HG02798 (cell line): ENCODE measurements at regions not wholly inside any gene's neighbourhood (a gene's known extent, or its start where the extent isn't known, plus 50 kb on each side); places are given as distances from the start of the nearest gene placed in this dataset.
"Not testable (repeated sequence)": the region's sequence is repeated elsewhere in the genome, so short reads cannot be mapped to it uniquely, and the experiment has no call there.

ENCODE experiments used
- ATAC-seq: cut with Tn5 transposase; IDR thresholded peaks from one replicate; pipeline ENCODE4 v1.9.1; 2021; ENCODE audit warnings: mild to moderate bottlenecking; ENCODE audit not compliant: unreplicated experiment, poor library complexity

DNA sequence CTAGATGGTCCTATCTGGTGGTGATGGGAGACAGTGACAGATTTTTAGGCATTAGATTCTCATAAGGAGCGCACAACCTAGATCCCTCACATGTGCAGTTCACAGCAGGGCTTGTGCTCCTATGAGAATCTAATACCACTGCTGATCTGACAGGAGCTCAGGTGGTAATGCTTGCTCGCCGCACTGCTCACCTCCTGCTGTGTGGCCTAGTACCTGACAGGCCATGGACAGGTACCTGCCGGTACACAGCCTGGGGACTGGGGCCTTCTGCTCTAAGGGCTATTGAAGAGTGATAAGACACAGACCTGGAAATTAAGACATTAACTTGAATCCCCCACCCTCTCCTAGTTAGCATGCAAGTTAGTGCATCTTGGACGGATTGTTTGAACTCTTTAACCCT is 64.4 kb downstream of the KLRB1 start:
- not testable (repeated sequence) for ATAC-seq

DNA sequence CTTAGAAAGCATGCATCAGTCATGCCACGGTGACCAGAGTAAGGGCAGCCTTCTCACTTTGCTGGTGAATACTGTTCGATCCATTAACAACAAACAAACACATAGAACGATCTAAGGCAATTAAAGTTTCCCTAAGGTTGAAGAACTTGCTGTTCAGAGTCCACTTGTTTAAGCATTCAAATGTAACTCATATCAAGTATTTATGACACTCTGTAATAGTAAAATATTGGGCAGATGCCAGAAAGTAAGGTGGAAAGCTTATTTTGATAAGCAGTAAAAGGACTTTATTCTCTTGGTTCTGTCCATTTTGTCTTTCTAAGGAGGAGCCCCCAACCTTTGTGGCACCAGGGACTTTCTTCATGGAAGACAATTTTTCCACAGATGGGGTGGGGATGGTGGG is 64.9 kb downstream of the KLRB1 start:
- not testable (repeated sequence) for ATAC-seq

DNA sequence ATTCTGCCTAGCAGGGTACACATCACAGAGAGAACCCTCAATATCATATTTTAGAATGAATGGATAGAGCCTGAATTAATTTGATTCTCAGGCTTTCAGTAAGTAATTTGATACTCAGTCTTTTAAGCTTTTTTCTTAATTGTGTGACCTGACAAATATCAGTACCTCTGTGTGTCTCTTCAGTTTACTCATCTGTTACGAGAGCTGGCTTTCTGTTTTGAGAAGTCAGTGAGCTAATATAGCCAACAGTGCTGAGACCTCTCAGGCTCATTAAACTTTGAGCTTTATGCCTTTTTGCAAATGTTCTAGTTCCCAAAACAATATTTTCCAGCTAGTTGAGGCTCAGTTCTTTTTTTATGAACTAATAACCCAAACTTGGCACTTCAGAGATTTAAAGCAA is 91.8 kb downstream of the KLRB1 start:
- ATAC-seq = not testable (repeated sequence)

DNA sequence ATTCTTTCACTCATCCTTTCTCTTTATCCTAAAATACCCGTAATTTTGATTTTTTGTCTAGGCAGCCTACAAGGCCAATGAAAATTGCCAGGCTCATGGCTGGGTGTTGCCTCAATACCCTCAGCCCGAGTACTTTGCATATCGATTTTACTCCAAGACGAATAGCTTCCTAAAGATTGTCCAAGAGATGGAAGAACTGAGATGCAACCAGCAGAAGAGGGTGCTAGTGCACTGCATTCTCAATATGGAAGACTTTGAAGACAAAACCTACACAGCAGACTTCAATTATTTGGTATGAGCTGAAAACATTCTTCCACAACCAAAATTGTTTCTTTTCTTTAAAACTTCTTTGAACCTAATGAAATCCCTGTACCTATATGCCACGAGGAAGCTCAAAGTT is 95.0 kb downstream of the KLRB1 start:
- ATAC-seq = not testable (repeated sequence)

DNA sequence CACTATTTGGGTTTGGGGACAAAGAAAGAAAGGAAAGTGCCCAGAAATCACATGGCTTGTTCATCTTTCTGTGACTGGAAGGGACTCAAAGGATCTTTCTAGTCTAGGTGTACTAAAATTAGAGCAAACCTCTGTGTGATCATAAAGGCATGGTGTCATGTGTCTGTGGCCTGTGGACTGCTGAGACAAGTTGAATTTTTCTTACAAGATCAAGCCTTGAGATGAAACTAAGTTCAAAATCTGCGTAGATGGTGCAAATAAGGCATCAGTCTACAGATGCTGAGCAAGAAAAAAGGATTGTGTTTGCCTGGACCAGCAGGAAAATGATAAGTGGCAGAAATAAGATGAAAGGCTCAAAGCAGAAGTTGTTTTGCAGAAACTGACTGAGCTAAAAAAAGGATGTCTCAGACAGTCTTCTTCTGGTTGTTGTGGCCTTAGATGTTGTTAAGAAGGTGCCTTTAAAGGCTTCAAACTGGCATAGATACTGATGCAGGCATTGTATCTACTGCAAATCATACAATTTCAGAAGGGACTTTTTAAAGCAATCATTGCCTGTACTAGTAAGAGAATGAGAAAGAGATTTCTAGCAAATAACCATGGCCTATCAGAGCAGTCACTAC is 97.2 kb downstream of the KLRB1 start:
- ATAC-seq = not testable (repeated sequence)

DNA sequence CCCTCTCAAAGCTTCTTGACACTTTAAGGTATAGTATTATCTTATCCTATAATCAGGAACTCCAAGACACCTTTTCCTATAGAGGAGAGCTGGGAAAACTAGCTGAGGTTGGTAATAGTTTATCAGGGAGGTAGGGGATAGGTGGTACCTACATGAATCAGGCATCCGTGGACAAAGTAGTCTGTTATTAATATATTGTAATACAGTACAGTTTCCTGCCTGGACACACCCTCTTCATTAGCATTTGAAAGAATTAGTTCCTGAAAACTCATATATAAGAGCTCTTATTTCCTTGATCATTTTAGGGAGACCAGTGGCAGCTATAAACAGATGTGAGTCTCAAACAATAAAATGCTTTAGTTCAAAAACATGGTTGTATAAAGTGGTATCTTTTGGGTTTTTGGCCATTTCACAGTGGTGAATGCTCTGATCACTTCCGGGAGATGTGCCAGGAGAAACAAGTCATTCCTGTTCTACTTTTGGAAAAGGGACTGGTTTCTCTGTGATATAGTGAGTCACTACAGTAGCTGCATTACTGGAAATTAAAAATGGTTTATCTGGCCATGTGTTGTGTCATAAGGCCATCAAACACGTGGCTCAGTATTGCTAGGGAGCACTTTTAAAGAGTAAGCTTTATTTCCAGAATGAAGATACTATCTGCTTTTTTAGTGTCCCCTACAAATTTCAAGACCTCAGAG is 98.1 kb downstream of the KLRB1 start:
- no peak for ATAC-seq

DNA sequence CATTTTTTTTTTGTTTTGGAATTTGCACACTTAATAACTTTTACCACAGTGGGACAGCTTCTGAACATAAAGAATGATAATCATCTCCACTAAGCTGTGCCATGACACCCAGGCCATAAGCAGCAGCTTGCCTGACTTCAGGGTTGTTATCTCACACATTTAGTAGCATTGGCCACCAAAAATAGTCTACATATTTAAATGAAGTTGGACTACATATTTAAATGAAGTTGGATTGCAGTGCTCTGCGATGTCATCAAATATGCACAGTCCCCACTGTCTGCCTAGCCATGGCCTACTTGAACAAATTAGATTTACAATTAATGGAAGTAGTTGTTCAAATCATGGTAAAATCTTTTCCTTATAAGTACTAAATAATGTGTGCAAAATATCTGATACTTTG is 101.0 kb downstream of the KLRB1 start:
- no peak for ATAC-seq

DNA sequence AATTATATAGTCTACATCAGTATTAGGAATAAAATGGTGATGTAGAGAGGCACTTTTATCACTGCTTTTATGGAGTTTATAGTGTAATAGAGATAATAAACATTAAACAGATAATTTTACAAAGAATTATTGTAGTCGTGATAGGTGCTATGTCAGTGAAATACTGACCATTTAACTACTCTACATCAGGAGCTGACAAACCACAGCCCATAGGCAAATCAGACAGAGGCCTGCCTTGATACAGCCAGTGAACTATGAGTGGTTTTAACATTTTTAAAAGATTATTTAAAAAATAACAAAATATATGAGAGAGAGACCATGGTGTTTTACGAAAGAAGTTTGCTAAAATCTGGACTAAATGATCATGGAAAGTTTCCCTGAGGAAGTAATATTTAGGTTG is 104.3 kb downstream of the KLRB1 start:
- peak; percentile 60 for ATAC-seq

DNA sequence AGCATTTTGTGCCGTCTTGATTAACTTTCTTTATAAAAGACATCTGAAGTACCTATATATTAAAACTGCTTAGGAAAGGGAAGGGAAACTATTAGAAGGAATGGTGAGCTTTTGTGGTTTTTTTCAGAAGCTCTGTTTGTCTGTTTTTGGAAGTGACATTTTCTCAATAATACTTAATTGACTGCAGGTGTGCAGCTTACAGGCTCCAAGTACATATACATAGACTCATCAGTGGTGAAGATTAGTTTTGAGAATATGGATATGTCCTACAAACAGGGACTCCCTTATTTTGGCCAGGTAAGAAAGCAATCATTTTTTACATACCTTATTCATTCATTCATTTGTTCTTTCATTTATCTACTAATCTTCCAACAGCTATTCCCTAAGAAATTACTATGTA is 104.9 kb downstream of the KLRB1 start:
- not testable (repeated sequence) for ATAC-seq

DNA sequence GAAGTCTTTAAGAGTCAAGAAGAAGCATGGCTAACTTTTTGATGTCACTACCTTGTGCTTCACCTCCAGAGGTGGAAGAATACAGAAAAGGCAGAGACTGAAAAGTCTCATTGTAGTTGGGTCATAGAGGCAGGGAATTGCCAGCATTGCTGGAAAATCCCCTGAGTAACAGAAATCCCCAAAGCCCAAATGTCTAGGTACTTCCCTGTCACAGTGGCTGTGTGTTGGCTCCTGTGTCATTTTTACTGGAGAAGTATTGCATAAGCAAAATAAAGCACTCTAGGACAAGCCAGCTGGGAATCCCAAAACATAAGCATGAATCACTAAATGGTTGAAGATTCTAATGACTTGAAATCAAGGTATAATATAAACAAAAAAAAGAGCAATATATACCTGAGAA is 114.4 kb downstream of the KLRB1 start:
- not testable (repeated sequence) for ATAC-seq

DNA sequence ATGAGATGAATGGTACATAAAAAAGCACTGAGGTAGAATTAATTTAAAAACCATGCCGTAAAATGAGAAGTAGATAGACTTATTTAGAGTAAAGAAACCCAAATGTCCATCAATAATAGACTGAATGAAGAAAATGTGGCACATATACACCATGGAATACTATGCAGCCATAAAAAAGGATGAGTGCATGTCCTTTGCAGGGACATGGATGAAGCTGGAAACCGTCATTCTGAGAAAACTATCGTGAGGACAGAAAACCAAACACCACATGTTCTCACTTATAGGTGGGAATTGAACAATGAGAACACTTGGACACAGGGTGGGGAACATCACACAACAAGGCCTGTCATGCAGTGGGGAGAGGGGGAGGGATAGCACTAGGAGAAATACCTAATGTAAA is 126.4 kb downstream of the KLRB1 start:
- not testable (repeated sequence) for ATAC-seq

DNA sequence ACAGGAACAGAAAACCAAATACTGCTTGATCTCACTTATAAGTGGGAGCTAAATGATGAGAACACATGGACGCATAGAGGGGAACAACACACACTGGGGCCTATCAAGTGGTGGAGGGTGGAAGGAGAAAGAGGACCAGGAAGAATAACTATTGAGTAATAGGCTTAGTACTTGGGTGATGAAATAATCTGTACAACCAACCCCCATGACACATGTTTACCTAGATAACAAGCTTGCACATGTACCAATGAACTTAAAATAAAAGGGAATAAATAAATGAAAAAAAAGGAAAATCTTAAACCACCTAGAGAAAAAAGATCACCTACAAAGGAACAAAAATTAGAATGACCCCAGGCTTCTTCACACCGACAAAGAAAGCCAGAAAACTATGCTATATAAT is 133.5 kb downstream of the KLRB1 start:
- not testable (repeated sequence) for ATAC-seq

DNA sequence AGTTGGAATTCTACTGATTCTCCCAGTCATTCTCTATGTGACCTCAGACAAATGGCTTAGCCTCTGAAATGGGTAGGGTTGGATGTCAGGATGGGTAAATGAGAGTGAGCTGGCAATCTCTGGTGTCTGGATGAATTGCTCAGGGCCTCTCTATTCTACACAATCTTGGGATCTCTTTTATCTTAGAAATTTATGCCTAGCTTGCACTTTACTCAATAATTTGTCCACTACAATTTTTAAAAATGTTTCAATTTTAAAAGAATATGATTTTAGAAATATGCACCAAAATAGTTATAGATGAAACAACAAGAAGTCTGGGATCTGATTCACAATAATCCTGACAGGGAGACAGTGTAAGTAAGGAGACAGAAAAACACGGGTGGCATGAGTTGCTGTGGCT is 134.1 kb downstream of the KLRB1 start:
- ATAC-seq = not testable (repeated sequence)

DNA sequence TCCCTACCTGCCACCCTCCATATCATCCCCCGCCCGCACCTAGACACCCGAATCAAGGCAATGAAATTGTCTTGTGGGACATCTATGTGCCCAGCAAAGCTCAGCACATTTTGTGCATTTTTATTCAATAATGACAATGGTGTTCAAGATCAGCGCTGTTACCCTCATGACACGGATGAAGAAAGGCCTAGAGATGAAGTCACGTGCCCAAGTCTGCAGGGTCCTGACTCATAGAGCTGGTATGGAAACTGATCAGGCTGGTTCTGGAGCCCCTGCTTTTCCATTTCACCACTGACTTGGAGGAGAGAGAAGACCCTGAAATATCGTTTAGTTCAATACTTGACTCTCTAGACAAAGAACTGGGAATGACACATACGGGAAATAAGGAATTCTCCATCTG is 136.2 kb downstream of the KLRB1 start:
- ATAC-seq = not testable (repeated sequence)

DNA sequence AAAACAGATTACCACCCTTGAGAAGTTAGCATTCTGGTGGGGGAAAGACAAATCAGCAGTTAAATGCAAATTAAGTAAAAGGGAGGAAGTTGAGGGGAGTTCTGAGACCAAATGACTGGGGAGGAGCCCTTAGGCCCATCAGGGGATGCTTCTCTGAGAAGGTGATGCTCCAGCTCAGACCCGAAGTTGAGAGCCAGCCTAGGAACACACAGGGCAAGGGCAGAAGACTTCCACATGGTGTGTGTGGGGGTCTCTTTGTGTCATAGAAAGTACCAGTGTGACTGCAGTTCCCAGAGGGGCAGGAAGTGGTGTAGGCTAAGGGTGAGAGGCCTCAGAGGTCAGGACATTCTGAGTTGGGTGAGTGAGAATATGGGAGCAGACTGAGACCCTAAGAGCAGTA is 137.3 kb downstream of the KLRB1 start:
- ATAC-seq = not testable (repeated sequence)

DNA sequence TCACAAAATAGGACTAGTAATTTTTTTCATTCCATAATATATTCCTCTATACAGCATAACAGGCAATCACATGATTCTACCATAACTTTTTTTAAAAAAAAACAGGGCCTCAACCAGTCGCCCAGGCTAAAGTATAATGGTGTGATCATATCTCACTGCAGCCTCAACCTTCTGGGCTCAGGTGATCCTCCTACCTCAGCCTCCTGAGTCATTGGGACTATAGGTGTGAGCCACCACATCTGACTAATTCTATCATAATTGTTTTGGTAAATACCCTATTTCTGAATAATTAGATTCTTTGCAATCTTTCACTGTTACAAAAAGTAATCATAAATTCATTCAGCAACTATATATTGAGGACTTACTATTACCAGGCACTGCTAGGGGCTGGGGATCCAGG is 137.8 kb downstream of the KLRB1 start:
- ATAC-seq = not testable (repeated sequence)

DNA sequence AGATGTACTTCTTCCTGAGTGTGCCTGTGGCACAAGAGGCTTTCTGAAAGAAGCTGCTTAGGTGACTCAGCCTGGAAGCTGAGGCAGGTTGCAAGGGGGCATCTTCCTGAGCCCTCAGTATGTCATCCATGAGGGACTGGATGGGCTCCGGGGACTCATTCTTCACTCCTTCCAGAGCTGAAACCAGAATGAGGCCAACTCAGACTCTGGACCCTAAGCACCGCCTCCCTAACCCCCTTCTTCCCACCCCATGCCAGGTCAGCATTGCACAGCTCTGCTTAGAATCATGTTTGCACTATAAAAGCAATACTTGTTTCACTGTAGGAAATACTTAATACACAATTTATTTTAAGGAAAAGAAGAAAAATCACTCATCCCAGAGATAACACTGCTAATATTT is 138.3 kb downstream of the KLRB1 start:
- not testable (repeated sequence) for ATAC-seq

DNA sequence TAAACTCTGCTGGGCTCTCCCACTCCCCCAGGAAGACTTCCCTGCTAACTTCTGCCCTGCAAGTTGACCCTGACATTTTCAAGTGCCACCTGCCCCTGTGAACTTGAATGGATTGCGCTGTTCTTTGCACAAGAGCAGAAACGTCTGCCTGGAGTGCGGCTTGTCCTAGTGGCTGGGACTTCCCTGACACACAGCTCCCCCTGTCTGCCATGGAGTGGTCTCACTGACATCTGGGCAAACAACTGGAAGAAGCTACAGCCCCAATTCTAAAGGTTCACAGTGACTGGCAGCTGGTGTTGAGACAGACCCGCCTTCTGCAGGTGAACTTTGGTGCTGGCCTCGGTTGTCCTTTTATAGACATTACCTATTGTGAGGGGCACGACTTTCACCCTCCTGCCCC is 138.7 kb downstream of the KLRB1 start:
- ATAC-seq = not testable (repeated sequence)

DNA sequence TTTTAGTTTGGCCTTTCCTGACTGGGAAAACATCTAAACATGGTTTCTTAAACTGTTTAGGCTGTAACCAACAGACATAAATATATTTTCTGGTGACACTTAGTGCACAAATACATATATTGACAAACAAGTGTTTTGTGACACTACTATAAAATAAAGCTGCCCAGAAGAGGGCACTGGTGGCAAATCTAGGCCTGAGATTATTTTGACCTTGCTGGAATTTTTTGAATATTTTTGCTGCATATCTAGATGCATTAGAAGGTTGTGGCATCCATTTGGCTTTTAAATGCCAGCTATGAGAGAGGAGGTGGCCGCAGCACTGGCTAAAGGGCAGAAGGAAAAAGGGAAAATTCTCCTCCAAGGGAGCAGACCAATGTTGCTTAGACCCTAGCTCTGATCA is 139.6 kb downstream of the KLRB1 start:
- not testable (repeated sequence) for ATAC-seq

DNA sequence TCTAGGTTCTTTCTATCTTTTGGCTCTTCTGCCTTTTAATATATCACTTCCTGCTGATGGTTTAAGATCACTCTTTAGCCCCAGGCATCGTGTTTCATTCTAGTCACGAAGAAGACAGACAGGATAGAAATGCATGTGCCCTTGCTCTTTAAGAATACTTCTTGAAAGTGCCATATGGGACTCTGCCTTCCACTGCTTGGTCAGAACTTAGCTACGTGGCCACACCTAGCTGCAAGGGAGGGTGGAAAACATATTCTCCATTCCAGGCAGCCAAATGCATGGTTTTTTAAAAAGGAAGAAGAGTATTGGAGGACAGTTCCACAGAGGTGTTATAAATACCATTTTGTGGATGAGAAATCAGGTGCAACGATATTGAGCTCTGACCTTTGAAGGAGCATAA is 143.3 kb downstream of the KLRB1 start:
- no peak for ATAC-seq

DNA sequence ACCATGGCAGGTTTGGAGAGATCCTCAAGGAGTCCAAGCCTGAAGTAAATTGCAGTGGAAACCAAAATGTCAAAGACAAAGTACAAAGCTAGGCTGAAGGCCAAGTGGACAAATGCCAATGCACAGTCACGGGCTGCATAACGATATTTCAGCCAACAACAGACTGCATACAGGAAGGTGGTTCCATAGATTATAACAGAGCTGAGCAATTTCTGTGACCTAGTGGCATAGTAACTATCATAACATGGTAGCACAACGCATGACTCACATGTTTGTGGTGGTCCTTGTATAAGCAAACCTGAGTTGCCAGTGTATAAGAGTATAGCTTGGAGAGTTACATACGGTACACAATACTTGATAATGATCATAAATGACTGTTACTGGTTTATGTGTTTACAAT is 152.2 kb downstream of the KLRB1 start:
- not testable (repeated sequence) for ATAC-seq

DNA sequence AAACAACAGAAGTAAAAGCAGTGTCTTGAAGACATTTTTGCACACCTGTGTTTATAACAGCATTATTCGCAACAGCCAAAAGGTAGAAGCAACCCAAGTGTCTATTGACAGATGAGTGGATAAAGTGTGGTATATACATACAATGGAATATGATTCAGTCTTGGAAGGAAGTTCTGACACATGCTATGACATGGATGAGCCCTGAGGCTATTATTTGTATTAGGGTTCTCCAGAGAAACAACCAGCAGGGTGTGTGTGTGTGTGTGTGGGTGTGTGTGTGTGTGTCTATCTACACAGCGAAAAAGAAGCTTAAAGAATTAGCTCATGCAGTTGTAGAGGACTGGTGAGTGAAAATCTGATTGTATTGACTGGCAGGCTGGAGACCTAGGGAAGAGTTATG is 153.7 kb downstream of the KLRB1 start:
- not testable (repeated sequence) for ATAC-seq
